ENCODE measurements at regions not wholly inside any gene's neighbourhood (a gene's known extent, or its start where the extent isn't known, plus 50 kb on each side); places are given as distances from the start of the nearest gene placed in this dataset.

- Histone ChIP-seq H3K4me1 (peaks cover 0 to 4% (median 2%) of the 10 kb centered on the region in 4 donors), H3K4me3 (no peak overlapping the region), H3K36me3 (no peaks in the 10 kb centered on the region), H3K27ac (no peak overlapping the region), H3K9me3 (no peaks in the 10 kb centered on the region), H3K27me3 (no peaks in the 10 kb centered on the region)
- 59 to 66% methylated on average over 2 of the region's 2 CpGs for WGBS, 2 donors
- intact Hi-C loops (cut with DNase I): no loop called here
- TF ChIP-seq CTCF (IDR thresholded peaks at IDR 0.05) (no peak), POLR2A (IDR thresholded peaks at IDR 0.05) (no peak), POLR2AphosphoS5 (IDR thresholded peaks at IDR 0.05) (no peak), EP300 (IDR thresholded peaks at IDR 0.05) (no peak)
- no peak for DNase-seq
These were observed 877.7 kb downstream of the TLE1 start for GRCh38 chr9:80811656-80812055.

GRCh38 chr9:80811003-80811402, 878.3 kb downstream of the TLE1 start:
- no peaks in the 10 kb centered on the region for H3K36me3 ChIP-seq
- TF ChIP-seq POLR2AphosphoS5 (IDR thresholded peaks at IDR 0.05) (no peak), CTCF (IDR thresholded peaks at IDR 0.05) (no peak), EP300 (IDR thresholded peaks at IDR 0.05) (no peak), POLR2A (IDR thresholded peaks at IDR 0.05) (no peak)

GRCh38 chr9:80806671-80807070, 882.7 kb downstream of the TLE1 start:
- no peak for TF ChIP-seq POLR2AphosphoS5 (IDR thresholded peaks at IDR 0.05)
- TF ChIP-seq CTCF (IDR thresholded peaks at IDR 0.05): no peak
- TF ChIP-seq EP300 (IDR thresholded peaks at IDR 0.05): no peak
- no peak for TF ChIP-seq POLR2A (IDR thresholded peaks at IDR 0.05)
- intact Hi-C loops (cut with DNase I): no loop called here
- Histone ChIP-seq H3K27ac (no peak overlapping the region), H3K4me3 (no peak overlapping the region), H3K27me3 (no peaks in the 10 kb centered on the region), H3K9me3 (no peaks in the 10 kb centered on the region), H3K36me3 (no peaks in the 10 kb centered on the region), H3K4me1 (peaks cover 0 to 4% (median 2%) of the 10 kb centered on the region in 4 donors)
- no peak for DNase-seq

More at GRCh38 chr9:80811003-80811402, 878.3 kb downstream of the TLE1 start:
- no peak for DNase-seq
- no peaks in the 10 kb centered on the region for H3K9me3 ChIP-seq
- peaks cover 0 to 4% (median 2%) of the 10 kb centered on the region in 4 donors for H3K4me1 ChIP-seq
- H3K27ac ChIP-seq: no peak overlapping the region
- intact Hi-C loops (cut with DNase I): no loop called here
- H3K4me3 ChIP-seq: no peak overlapping the region
- H3K27me3 ChIP-seq: no peaks in the 10 kb centered on the region

DNA sequence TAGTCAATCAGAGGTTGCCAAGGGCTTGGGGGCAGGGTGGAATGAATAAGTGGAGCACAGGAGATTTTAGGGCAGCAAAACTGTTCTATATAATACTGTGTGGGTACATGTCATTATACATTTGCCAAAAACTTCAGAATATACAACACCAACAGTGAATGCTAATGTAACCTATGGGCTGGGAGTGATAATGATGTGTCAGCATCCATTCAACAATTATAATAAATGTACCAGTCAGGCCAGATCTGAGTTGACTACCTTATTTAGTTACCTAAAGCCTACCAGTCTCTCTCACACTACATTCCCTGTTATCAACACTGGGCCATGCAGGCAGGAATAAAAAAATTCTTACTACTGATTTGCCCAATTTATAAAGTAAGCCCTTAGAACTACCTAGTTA, 884.5 kb downstream of the TLE1 start:
- peaks cover 0 to 5% (median 0%) of the 10 kb centered on the region in 4 donors for H3K9me3 ChIP-seq
- H3K27me3 ChIP-seq: no peaks in the 10 kb centered on the region
- intact Hi-C loops (cut with DNase I): no loop called here
- no peak for TF ChIP-seq POLR2AphosphoS5 (IDR thresholded peaks at IDR 0.05)
- no peak for TF ChIP-seq EP300 (IDR thresholded peaks at IDR 0.05)
- no peak for TF ChIP-seq CTCF (IDR thresholded peaks at IDR 0.05)
- TF ChIP-seq POLR2A (IDR thresholded peaks at IDR 0.05): no peak
- H3K36me3 ChIP-seq: no peaks in the 10 kb centered on the region
- H3K27ac ChIP-seq: no peak overlapping the region
- H3K4me3 ChIP-seq: no peak overlapping the region
- H3K4me1 ChIP-seq: peaks cover 0 to 5% (median 3%) of the 10 kb centered on the region in 4 donors
- no peak for DNase-seq

Measured in sigmoid colon (tissue), 6 donors.